HG02852 (cell line): ENCODE measurements at regions not wholly inside any gene's neighbourhood (a gene's known extent, or its start where the extent isn't known, plus 50 kb on each side); places are given as distances from the start of the nearest gene placed in this dataset.
"Not testable (repeated sequence)": the region's sequence is repeated elsewhere in the genome, so short reads cannot be mapped to it uniquely, and the experiment has no call there.

Source experiments
- ATAC-seq: cut with Tn5 transposase; IDR thresholded peaks from one replicate; pipeline ENCODE4 v1.9.1; 2021; ENCODE audit warnings: mild to moderate bottlenecking, moderate library complexity; ENCODE audit not compliant: unreplicated experiment

DNA sequence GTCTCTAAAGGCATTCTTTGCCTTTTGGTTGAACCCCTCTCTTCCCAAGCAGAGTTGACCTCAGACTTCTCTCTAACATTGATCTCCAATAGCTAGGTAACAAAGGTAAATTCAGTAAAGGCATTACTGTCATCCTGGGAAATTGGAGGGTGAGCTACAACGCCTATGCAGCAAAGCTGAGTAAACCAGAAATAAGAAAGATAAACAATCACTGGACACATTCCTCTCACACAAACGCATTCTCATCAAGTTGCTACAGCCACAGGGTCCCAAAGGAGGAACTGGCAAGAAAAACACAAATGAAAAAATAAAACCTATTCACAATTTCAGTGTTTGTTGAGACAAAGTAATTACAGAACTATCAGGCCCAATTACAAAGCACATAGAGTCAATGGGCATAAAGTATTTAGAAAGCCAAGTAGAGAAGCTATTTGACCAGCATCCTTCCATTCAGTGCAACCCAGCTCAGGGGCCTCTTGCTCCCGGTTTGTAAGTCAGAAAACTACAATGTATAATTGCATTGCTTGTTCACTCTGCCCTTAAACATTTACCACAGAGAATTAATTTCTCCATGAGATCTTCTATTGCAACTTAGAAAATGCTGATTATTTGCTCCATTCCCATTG is 967.7 kb downstream of the PCDH7 start:
- ATAC-seq: no peak

DNA sequence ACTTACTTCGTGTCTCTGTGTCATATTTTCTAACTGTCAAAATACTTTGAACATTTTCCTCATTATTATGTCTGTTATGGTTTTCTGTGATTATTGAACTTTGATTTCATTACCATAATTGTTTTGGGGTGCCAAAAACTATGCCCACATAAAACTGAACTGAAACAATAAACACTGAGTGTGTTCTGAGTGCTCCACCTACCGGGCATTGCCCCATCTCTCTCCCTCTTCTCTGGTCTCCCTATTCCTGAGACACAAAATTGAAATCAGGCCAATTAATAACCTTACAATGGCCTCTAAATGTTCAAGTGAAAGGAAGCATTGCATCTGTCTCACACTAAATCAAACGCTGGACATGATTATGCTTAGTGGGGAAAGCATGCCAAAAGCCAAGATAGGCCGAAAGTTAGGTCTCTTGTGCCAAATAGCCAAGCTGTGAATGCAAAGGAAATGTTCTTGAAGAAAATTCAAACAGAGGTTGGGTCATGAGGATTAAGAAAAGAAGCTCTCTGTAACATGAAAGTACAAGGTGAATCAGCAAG is 972.3 kb downstream of the PCDH7 start:
- no peak for ATAC-seq

DNA sequence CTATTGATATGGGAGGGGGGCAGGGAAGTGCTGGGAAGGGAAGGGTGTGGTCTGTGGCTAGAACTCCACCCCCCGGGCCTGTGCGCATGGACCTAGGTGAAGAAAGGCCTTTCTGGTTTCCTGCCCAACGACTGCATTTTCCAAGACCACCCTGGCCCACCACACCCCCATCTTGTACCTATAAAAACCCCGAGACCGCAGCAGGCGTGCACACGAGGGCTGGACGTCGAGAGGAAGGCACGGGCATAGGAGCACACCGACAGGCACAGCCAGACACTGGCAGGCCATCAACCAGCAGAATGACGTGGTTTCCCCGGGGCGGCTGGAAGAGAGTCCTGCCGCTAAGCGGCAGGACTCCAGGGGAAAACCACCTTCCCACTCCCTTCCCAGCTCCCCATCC is 981.1 kb downstream of the PCDH7 start:
- ATAC-seq: no peak

DNA sequence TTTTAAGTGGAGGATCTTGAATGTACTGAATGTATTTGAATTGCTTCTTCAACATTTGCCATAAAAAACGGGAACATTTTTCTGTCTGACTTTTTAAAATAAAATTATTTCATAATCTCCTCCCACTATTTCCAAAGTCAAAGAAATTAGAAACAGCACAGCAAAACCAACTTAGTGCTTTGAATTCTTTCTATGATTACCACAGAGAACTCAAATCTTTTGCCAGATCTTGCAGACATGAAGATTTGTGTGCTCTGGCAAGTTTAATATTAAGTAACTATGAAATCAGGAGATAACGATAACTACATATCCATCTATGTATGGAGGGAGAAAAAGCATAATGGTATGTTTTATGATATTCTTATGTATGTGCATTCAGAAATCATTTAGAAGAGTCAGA is 982.2 kb downstream of the PCDH7 start:
- ATAC-seq: no peak

DNA sequence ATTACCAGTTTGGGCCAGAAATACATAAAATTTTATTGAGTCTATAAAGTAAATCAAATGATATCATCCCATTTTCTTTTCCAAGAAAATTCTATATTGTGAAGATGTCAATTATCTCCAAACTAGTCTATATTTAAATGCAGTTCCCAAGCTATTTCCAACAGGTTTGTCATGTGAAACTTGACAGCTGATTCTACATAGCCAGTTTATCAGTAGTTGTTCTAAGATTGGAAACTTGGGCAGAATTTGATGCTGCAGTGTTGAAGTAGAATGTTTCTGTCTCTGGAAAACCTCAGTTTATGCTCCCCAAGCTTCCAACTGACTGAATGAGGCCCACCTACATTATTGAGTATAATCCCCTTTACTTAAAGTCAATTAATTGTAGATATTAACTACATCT is 994.1 kb downstream of the PCDH7 start:
- no peak for ATAC-seq

DNA sequence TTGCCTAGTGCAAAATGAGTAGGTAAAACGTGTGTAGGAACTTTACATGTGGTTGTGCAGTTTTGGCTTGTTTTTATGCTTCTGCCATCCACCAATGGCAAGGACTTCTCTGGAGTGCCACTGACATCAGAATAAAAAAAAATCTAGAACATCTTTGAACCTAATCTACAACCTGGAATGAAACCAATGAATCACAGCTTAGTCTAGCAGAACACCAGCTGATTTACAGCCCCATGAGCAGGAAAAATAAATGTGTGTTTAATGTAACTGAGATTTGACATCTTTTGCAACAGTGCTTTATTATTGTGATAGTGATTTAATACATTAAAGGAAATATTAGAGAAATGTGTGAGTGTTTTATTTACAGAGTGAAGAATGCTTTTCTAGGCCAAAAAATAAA is 995.1 kb downstream of the PCDH7 start:
- no peak for ATAC-seq

DNA sequence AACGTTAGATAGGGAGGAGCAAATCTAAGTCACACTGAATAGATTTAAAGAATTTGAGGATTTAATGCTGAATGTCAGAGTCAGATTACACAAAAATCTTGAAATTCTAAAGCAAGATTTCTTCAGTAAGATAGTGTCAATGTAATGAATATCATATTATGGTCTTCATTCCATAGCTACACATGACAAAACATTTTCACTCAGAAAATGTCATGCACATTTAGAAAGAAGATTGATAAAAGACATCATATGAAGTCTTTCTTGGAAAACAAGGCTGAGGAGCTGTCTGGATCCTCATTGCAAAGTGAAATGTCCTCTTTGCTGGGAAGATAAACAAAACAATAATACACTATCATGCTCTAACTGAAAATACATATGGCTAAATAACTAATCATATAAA is 1006.9 kb downstream of the PCDH7 start:
- ATAC-seq: no peak

DNA sequence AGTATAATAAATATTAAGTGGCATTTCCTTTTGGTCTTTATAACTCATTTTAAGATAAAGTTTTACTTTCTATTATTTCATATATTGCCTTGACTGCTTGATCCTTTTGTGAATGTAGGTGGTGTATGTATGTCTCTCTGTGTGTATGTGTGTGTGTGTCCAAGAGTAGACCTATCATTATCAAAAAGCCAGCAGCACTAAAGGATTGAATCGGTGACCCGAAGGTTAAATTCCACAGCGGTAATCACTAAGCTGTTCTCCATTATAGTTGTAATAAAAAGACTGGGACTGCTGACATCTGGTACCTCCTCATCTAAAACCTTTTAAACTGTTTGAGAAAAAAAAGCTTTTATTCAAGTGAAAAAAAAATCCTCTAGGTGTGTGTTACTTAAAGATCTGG is 1014.8 kb downstream of the PCDH7 start:
- ATAC-seq: no peak

DNA sequence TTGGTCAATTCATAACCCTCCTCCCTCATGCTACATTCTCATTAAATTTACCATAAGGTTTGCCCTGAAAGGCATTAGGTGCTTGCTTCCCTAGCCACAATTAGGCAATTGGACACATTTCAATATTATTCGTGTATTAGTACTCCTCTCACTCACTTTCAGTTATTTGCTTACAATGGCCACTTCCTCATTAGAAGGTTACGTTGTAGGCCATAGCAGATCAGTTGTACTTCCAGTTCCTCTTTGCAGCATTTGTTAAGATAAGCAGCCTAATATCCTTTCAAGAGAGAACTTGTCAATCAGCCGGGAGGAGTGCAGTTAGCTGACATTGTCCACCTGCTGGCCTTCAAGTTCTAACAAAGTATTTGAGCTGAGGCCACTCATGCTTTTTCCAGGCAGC is 1017.2 kb downstream of the PCDH7 start:
- ATAC-seq: peak; percentile 69

DNA sequence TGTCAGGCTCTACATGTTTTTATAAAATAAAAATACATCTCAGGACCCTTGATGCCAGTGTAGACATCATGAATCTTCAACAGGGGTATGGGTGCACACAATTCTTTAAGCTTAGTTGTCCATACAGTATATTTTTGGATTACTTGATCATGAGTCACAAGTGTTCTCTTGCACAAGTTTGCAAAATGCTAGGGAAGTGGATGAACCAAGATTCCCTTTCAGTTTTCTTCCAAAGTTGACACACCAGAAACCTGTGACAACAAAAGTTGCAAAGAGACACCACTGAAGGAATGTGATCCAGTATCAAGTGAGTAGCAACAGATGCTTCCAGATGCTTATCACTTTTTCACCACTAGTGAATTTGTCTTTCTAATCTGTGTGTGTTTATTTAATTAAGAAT is 1021.2 kb downstream of the PCDH7 start:
- ATAC-seq: no peak

DNA sequence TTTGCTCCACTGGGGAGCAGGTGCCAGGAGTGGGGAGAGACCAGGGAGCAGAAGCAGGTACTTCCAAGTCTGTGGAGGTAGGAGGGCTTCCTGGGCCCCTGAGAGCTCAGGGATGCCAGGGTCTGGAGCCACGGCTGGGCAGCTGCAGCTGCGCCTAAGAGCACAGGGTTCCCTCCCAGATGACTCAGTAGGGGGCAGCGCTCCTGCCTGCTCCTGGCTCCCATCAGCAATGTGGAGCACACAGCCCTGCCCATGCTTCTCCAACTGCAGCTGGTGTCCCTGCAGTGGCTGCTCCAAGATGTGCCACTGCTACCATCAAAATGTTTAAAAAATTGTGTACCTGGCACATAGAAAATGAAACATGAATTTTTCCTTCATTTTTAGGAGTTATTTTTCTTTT is 1028.2 kb downstream of the PCDH7 start:
- ATAC-seq: no peak

DNA sequence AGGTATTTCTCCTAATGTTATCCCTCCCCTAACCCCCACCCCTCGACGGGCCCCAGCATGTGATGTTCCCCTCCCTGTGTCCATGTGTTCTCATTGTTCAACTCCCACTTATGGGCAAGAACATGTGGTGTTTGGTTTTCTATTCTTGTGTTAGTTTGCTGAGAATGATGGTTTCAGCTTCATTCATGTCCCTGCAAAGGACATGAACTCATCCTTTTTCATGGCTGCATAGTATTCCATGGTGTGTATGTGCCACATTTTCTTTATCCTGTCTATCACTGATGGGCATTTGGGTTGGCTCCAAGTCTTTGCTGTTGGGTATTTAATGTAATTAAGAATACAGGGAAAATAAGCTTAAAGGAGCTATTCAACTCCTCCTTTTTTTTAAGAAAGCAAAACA is 1030.4 kb downstream of the PCDH7 start:
- ATAC-seq: not testable (repeated sequence)

DNA sequence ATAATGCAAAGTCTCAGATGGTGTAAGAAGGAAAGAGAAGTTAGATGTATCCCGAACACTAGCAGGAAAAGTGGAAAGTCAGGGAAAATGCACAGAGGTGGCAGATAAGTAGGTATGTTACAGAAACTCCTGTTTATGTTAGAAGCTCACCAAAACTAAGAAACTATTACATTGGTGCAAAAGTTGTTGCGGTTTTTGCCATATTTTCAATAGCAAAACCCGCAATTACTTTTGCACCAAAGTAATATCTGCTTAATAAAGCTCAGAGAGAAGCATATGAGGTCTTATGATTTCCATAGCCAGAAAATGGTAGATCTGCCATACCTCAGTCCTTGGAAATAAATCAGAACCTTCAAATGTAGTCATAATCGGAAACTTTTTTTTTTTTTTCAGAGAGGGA is 1035.6 kb downstream of the PCDH7 start:
- ATAC-seq: no peak

DNA sequence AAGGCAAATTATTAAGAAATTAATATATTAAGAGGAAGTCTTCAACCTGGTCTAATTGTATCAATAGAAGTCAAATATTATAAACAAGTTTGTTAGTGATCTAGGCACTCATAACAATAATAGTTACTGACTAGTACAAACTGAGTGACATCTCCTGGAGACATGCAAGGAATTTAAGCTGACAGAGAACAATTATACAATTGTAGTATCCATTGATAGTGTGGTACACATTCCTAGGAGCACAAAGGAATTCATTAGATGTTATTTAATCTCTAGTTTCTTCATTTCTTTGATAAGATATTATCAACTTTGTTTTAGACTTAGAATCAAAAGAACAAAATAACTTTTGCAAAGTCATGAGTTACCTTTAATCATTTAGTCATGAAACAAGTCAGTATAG is 1048.6 kb downstream of the PCDH7 start:
- ATAC-seq: no peak

DNA sequence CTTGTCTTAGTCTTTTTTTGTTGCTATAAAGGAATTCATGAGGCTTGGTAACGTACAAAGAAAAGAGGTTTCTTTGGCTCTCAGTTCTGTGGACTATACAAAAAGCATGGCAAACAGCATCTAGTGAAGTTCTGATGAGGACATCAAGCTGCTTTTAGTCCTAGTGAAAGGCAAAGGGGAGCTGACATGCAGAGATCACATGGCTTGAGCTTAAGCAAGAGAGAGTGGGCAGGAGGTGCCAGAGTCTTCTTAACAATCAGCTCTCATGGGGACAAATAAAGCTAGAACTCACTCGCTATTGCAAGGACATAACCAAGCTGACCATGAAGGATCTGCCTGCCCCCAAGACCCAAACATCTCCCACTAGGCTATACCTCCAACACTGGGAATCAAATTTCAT is 1063.1 kb downstream of the PCDH7 start:
- ATAC-seq: no peak

DNA sequence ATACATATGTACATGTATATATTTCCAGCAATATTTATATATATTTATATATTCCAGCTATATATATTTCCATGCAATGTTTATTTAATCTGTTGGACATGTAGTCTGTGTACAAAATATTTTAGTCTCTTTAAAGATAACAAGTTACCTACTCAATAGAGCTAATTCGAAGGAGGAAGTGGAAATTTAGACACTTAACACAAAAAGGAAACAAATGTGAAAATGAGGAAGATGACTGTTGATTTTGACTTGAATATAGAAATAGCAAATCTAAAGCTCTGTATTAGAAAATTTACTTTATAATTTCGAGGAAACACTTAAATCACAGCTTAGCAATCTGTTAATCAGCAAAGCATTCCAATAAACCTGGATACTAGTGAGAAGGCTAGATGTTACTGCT is 1064.4 kb downstream of the PCDH7 start:
- no peak for ATAC-seq

DNA sequence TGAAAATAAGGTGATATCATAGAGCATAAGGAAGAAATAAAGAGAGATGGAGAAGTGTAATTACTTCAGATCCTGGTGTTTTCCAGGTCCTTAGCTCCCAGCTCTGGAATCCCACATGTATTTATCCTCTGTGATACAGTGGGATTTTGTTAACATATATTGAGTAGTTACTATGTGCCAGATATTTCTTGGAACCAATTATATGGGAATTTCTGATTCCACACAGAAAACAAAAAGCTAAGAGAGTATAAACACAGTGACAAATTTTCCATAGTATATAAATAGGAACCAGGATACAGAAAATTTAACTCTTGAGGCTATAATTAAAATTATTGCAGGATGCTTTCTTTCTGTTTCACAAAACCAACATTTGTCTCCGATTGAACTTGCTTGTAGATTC is 1067.5 kb downstream of the PCDH7 start:
- ATAC-seq: no peak

DNA sequence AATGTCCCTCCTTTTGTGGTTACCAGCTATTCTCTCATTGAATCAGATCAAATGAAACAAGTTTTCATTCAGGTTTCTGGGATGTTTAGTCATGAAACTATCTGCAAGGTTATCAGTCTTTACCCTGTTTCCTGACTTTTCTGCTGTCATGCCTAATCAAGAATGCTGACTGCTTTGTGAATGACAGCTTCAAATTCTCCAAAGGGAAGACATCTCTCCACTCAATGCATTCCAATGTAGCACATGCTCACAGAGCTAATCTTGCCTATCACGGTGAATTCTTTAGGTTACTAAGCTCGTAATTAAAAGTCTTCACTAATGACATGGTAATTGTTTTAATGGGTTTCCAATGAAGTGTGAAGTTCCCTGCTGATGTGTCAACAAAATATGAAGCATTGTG is 1068.5 kb downstream of the PCDH7 start:
- ATAC-seq: no peak

DNA sequence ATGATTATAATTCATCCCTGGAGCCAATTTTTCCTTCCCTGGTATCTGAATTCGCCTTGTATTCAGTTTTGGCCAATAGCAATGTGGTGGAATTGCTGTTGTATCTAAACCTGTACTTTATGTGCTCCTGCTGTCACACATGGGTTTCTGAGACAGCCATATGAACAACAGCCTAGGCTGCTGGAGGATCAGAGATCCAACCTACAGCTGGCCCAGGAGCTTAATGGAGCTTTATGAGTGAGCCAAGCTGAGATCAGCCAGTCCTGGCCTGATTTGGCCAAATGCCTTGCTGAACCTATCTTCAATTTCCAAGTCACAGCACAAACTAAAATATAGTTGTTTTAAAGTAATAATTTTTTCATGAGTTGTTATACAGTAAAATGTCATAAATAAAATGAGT is 1071.5 kb downstream of the PCDH7 start:
- no peak for ATAC-seq

DNA sequence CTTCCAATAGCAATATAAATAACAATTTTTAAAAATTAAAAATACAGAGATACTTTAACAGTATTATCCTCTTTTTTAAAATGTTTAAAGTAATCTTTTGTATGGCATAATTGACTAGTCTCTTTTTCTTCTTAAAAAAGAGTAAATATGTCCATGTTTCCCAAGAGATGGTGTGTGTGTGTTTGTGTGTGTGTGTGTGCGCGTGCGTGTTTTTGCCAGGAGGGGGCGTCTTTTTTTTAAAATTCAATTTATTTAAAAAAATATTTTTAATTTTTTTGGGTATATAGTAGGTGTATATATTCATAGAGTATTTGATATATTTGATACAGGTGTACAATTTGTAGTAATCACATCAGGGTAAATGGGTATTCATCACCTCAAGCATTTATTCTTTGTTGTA is 1073.7 kb downstream of the PCDH7 start:
- ATAC-seq: no peak

DNA sequence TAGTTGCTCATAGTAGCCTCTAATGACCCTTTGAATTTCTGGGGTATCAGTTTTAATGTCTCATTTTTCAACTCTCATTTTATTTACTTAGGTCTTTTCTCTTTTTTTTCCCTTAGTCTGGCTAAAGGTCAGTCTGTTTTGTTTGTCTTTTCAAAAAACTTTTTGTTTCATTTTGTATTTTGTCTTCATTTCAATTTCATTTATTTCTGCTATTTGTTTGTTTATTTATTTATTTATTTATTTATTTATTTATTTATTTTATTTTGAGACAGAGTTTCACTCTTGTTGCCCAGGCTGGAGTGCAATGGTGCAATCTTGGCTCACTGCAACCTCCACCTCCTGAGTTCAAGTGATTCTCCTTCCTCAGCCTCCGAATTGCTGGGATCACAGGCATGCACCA is 1076.9 kb downstream of the PCDH7 start:
- ATAC-seq: not testable (repeated sequence)

DNA sequence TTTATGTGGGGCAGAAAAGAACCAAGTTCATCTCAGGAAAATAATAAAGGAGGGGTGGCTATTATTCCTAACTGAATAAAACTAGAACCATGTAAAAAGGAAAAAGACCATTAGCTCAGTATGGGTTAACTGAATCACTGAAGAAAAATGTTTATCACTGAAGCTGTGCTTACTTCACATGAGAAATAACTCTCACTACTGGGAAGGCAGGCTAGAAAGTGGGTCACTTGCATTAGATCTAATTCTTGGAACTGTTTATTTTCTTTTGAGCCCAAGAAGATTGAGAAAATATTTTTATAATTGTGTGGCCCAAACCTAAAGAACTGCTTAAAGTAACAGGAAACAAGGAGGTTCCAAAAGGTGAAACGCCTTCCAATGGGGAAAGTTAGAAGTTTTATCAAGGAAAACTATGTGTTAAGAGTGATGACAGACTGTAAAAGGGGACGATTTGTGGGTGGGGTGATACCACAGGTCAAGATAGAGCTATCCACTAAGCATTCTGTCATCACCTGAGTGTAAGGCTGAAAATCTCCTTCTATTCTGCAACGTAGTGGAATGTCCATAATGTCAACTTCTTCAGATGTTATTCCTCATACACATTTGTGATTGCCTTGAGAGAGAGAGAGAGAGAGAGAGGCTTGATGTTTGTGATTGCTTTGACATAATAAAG is 1083.5 kb downstream of the PCDH7 start:
- no peak for ATAC-seq

DNA sequence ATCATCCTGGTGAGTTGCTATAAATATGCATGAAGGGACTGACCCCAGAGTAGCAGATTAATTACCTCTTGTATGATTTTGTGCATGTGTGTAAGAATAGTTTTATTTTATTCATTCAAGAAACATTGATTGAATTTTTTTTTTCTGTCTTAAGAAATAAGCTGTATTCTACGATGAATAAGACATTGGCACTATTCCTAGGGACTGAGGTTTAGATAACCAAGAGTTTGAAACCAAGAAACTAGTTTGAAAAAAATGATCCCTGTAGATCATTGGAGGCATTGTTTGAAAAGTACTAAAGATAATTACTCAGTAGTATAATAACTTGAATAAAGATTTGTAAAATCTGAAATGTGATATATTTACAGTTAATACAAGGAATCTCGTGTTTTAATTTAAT is 1086.9 kb downstream of the PCDH7 start:
- ATAC-seq: no peak
